WTC11 (cell line): ENCODE measurements at regions not wholly inside any gene's neighbourhood (a gene's known extent, or its start where the extent isn't known, plus 50 kb on each side); places are given as distances from the start of the nearest gene placed in this dataset.

Experiments used
- ATAC-seq: fragments of 200-7000 bp; cut with Tn5 transposase; 2 replicates; pipeline ENCODE4 v1.10.0; 2021; ENCODE audit warnings: mild to moderate bottlenecking, moderate library complexity
- CTCF ChIA-PET: fragments of 300-600 bp; sonication (Branson Sonifier 250); formaldehyde crosslinking; loops from one replicate; lab custom pipeline; 2021; ENCODE audit warnings: antibody characterized with exemption; lab: Charles Lee
- POLR2A ChIA-PET: fragments of 350-600 bp; sonication (Branson Sonifier 250); formaldehyde crosslinking; loops from one replicate; lab custom pipeline; 2021; ENCODE audit warnings: antibody characterized with exemption; lab: Charles Lee
- DNase-seq: peaks from one replicate; pipeline ENCODE4 v3.0.0; 2021; ENCODE audit warnings: low spot score
- H3K27ac Mint-ChIP-seq: 2 replicates; pipeline ENCODE4 v1.8.0; 2021; ENCODE audit warnings: mixed read lengths
- H3K27me3 Mint-ChIP-seq: 2 replicates; pipeline ENCODE4 v1.8.0; 2021; ENCODE audit warnings: low read depth, mild to moderate bottlenecking, moderate library complexity, mixed read lengths
- H3K36me3 Mint-ChIP-seq: 2 replicates; pipeline ENCODE4 v1.8.0; 2021; ENCODE audit warnings: mixed read lengths
- H3K4me1 Mint-ChIP-seq: 2 replicates; pipeline ENCODE4 v1.8.0; 2022; ENCODE audit warnings: mixed read lengths
- H3K4me3 Mint-ChIP-seq: 2 replicates; pipeline ENCODE4 v1.8.0; 2021; ENCODE audit warnings: mild to moderate bottlenecking, moderate library complexity, mixed read lengths
- H3K9me3 Mint-ChIP-seq: 2 replicates; pipeline ENCODE4 v1.8.0; 2021; ENCODE audit warnings: mixed read lengths
- ETV6 ChIP-seq: sonication (generic); formaldehyde crosslinking; IDR thresholded peaks from 2 replicates; pipeline ENCODE4 v1.8.1; 2022; ENCODE audit warnings: mild to moderate bottlenecking, missing genetic modification reagents
- FOXJ3 ChIP-seq: sonication (generic); formaldehyde crosslinking; IDR thresholded peaks from 2 replicates; pipeline ENCODE4 v1.9.0; 2021; ENCODE audit warnings: missing genetic modification reagents, mild to moderate bottlenecking, borderline replicate concordance
- IRF2 ChIP-seq: sonication (generic); formaldehyde crosslinking; IDR thresholded peaks from 2 replicates; pipeline ENCODE4 v1.8.0; 2022; ENCODE audit warnings: low read depth, missing genetic modification reagents, borderline replicate concordance
- KAT7 ChIP-seq: sonication (generic); formaldehyde crosslinking; IDR thresholded peaks from 2 replicates; pipeline ENCODE4 v1.8.1; 2023; ENCODE audit warnings: missing genetic modification reagents, mild to moderate bottlenecking, borderline replicate concordance
- MXD4 ChIP-seq: fragments of 250-450 bp; sonication (Bioruptor Pico); IDR thresholded peaks from 2 replicates; pipeline ENCODE4 v1.8.0; 2021; ENCODE audit warnings: mild to moderate bottlenecking, moderate library complexity, borderline replicate concordance
- NR1H2 ChIP-seq: sonication (generic); formaldehyde crosslinking; IDR thresholded peaks from 2 replicates; pipeline ENCODE4 v1.9.0; 2021; ENCODE audit warnings: mild to moderate bottlenecking, moderate library complexity, missing genetic modification reagents
- PRRX2 ChIP-seq: fragments of 250-450 bp; sonication (Bioruptor Pico); IDR thresholded peaks from 2 replicates; pipeline ENCODE4 v1.8.0; 2021; ENCODE audit warnings: mild to moderate bottlenecking
- RORB ChIP-seq: fragments of 250-450 bp; sonication (Bioruptor Pico); IDR thresholded peaks from 2 replicates; pipeline ENCODE4 v1.9.0; 2021; ENCODE audit warnings: mild to moderate bottlenecking
- STAT6 ChIP-seq: sonication (generic); formaldehyde crosslinking; conservative IDR thresholded peaks from 2 replicates; pipeline ENCODE4 v1.8.1; 2023; ENCODE audit warnings: mild to moderate bottlenecking, low read depth, missing genetic modification reagents, moderate library complexity
- TP53 ChIP-seq: sonication (generic); formaldehyde crosslinking; IDR thresholded peaks from 2 replicates; pipeline ENCODE4 v1.8.1; 2023; ENCODE audit warnings: mild to moderate bottlenecking, missing genetic modification reagents
- ZMAT4 ChIP-seq: fragments of 250-450 bp; sonication (Bioruptor Pico); IDR thresholded peaks from 2 replicates; pipeline ENCODE4 v1.9.0; 2021; ENCODE audit warnings: mild to moderate bottlenecking
- ZNF121 ChIP-seq: sonication (generic); formaldehyde crosslinking; IDR thresholded peaks from 2 replicates; pipeline ENCODE4 v1.8.0; 2023; ENCODE audit warnings: missing genetic modification reagents
- ZNF138 ChIP-seq: sonication (generic); formaldehyde crosslinking; conservative IDR thresholded peaks from 2 replicates; pipeline ENCODE4 v1.8.1; 2022; ENCODE audit warnings: mild to moderate bottlenecking, moderate library complexity, missing genetic modification reagents
- ZNF416 ChIP-seq: fragments of 250-450 bp; sonication (Bioruptor Pico); IDR thresholded peaks from 2 replicates; pipeline ENCODE4 v1.9.0; 2021; ENCODE audit warnings: mild to moderate bottlenecking, inconsistent platforms
- TF ChIP-seq, protein P1 (sequence below): sonication (generic); formaldehyde crosslinking; IDR thresholded peaks from 2 replicates; pipeline ENCODE4 v1.8.0; 2022; ENCODE audit warnings: missing genetic modification reagents
- TF ChIP-seq, protein P2 (sequence below): sonication (generic); formaldehyde crosslinking; IDR thresholded peaks from 2 replicates; pipeline ENCODE4 v1.8.1; 2022; ENCODE audit warnings: low read depth, mild to moderate bottlenecking, moderate library complexity, missing genetic modification reagents, borderline replicate concordance
- TF ChIP-seq, protein P3 (sequence below): sonication (generic); formaldehyde crosslinking; IDR thresholded peaks from 2 replicates; pipeline ENCODE4 v1.8.0; 2022; ENCODE audit warnings: mild to moderate bottlenecking, missing genetic modification reagents

- TF ChIP-seq, protein P1, sequence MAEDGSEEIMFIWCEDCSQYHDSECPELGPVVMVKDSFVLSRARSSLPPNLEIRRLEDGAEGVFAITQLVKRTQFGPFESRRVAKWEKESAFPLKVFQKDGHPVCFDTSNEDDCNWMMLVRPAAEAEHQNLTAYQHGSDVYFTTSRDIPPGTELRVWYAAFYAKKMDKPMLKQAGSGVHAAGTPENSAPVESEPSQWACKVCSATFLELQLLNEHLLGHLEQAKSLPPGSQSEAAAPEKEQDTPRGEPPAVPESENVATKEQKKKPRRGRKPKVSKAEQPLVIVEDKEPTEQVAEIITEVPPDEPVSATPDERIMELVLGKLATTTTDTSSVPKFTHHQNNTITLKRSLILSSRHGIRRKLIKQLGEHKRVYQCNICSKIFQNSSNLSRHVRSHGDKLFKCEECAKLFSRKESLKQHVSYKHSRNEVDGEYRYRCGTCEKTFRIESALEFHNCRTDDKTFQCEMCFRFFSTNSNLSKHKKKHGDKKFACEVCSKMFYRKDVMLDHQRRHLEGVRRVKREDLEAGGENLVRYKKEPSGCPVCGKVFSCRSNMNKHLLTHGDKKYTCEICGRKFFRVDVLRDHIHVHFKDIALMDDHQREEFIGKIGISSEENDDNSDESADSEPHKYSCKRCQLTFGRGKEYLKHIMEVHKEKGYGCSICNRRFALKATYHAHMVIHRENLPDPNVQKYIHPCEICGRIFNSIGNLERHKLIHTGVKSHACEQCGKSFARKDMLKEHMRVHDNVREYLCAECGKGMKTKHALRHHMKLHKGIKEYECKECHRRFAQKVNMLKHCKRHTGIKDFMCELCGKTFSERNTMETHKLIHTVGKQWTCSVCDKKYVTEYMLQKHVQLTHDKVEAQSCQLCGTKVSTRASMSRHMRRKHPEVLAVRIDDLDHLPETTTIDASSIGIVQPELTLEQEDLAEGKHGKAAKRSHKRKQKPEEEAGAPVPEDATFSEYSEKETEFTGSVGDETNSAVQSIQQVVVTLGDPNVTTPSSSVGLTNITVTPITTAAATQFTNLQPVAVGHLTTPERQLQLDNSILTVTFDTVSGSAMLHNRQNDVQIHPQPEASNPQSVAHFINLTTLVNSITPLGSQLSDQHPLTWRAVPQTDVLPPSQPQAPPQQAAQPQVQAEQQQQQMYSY (CRISPR knock-in tag), result no peak
- TF ChIP-seq RORB (CRISPR knock-in tag), result no peak
Observed at GRCh38 chr3:124413393-124413792, 316.9 kb upstream of the UMPS start (continued).

- Mint-ChIP-seq H3K27me3 (no peaks in the 10 kb centered on the region), H3K4me1 (peaks cover 3% of the 10 kb centered on the region; the same call in 1 of the 2 replicates), H3K9me3 (no peaks in the 10 kb centered on the region), H3K27ac (no peak overlapping the region), H3K4me3 (no peak overlapping the region), H3K36me3 (no peaks in the 10 kb centered on the region)
- DNase-seq (no peak), ATAC-seq (no peak)
- POLR2A ChIA-PET, result no interaction called here
- TF ChIP-seq KAT7 (no peak), MXD4 (CRISPR knock-in tag) (no peak), IRF2 (CRISPR knock-in tag) (no peak), ZNF416 (CRISPR knock-in tag) (no peak), FOXJ3 (CRISPR knock-in tag) (no peak), PRRX2 (CRISPR knock-in tag) (no peak), ETV6 (no peak), STAT6 (CRISPR knock-in tag) (no peak), ZNF121 (CRISPR knock-in tag) (no peak), ZMAT4 (CRISPR knock-in tag) (no peak), NR1H2 (CRISPR knock-in tag) (no peak), ZNF138 (CRISPR knock-in tag) (no peak), TP53 (no peak), RORB (CRISPR knock-in tag) (no peak)
- TF ChIP-seq, protein P2, sequence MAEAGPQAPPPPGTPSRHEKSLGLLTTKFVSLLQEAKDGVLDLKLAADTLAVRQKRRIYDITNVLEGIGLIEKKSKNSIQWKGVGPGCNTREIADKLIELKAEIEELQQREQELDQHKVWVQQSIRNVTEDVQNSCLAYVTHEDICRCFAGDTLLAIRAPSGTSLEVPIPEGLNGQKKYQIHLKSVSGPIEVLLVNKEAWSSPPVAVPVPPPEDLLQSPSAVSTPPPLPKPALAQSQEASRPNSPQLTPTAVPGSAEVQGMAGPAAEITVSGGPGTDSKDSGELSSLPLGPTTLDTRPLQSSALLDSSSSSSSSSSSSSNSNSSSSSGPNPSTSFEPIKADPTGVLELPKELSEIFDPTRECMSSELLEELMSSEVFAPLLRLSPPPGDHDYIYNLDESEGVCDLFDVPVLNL (CRISPR knock-in tag), result no peak
- TF ChIP-seq, protein P3, sequence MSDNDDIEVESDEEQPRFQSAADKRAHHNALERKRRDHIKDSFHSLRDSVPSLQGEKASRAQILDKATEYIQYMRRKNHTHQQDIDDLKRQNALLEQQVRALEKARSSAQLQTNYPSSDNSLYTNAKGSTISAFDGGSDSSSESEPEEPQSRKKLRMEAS (CRISPR knock-in tag), result no peak
- CTCF ChIA-PET, result no interaction called here
Observed at GRCh38 chr3:124413989-124414598, 316.2 kb upstream of the UMPS start.
